GM18502 (cell line): ENCODE measurements at regions not wholly inside any gene's neighbourhood (a gene's known extent, or its start where the extent isn't known, plus 50 kb on each side); places are given as distances from the start of the nearest gene placed in this dataset.
"Not testable (repeated sequence)": the region's sequence is repeated elsewhere in the genome, so short reads cannot be mapped to it uniquely, and the experiment has no call there.

Experiments used
- ATAC-seq: cut with Tn5 transposase; IDR thresholded peaks from one replicate; pipeline ENCODE4 v1.9.1; 2021; ENCODE audit warnings: mild to moderate bottlenecking; ENCODE audit not compliant: unreplicated experiment, poor library complexity

DNA sequence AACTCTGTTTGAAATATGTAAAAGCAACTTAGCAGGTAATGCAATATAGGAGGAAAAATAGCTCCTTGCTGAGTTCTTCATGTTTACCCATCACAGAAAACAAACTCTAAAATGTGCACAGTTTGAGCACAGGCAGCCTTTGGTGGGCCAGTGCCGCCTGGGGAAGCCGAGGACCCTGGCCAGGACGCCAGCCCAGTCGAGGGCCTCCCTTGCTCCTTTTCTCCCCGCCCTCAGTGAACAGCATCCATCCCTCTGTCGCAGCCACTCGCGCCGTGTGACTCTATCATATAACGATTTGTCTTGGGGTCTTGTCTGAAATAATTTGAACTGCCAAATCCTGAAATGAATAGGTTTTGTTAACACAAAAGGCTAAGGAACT is 286.7 kb upstream of the IRX4 start:
- ATAC-seq, result no peak

- no peak for ATAC-seq
Observed at GRCh38 chr5:2168601-2169429, 286.1 kb upstream of the IRX4 start.

DNA sequence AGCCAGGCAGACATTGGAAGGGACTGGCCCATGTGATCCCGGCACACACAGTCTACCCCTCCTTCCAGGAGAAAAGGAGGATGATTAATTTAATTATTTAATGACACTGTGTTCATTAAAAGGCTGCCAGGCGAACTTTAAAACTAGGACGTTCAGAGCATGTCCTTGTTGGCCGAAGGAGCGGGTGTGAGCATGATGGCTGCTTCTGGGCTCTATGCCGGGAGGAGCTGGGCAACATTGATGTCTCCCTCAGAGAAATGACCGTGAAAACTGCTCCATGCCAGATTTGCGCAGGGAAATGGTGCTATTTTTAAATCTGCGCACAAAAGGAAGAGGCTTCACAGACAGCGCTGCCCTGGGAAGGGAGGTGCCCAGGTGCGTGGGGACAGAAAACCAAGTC is 284.9 kb upstream of the IRX4 start:
- ATAC-seq, result no peak

GRCh38 chr5:2166979-2167377 is 284.3 kb upstream of the IRX4 start:
- ATAC-seq, result no peak

GRCh38 chr5:2166306-2166978 is 283.7 kb upstream of the IRX4 start:
- ATAC-seq, result no peak

GRCh38 chr5:2165615-2166305 is 283.0 kb upstream of the IRX4 start:
- ATAC-seq, result no peak

GRCh38 chr5:2165203-2165602 is 282.5 kb upstream of the IRX4 start:
- ATAC-seq, result no peak

DNA sequence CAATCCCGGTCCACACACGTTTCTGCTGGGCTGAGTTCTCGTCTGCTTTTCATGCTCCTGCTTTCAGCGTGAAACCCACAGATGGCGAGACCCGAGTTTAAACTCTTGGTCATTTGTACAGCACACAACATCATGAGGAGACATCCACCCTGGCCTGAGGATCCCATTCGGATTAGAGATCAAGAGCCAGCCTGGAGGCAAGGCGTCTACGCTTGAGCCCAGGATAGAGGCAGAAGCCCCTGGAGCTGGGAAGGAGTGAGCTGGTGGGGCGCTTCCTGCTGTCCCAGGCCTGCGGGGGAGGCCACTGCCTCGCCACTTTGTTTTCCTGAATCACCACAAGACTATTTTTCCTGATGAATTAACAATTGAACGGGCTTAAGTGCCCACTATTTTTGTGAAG is 281.9 kb upstream of the IRX4 start:
- ATAC-seq, result no peak

GRCh38 chr5:2163940-2164490 is 281.3 kb upstream of the IRX4 start:
- ATAC-seq, result no peak

DNA sequence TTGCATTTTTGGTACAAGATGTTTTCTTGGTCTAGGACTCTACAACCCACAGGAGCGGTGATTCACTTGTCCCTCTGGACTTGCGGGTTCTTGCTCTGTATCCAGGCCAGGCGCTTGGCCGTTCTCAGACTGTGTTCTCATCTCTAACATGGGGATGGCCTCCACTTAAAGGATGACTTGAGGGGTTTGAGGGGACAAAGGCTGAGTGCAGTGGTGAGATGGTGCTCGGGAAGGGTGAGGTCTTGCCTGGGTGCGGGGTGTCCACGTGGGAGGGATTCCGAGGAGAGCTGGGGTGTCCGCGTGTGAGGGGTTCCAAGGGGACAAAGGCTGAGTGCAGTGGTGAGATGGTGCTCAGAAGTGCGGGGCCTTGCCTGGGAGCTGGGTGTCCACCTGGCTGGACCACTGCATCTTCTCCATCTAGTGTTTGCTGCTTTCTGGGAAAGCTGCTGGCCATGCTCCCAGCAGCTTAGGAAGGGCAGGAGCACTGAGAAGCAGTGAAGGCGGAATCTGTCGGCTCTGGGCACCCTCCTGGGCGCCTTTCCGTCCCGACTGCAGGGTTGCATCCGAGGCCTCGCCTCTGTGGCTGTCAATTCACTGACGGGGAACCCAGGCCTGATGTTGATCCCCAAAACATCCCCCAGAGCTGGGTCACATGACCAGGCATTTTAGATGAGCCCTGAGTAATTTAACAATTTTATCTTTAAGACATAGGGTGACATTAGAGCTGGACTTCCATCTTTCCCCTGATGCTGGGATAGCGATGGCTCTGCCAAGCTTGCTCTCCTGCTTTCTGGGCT is 280.5 kb upstream of the IRX4 start:
- no peak for ATAC-seq

DNA sequence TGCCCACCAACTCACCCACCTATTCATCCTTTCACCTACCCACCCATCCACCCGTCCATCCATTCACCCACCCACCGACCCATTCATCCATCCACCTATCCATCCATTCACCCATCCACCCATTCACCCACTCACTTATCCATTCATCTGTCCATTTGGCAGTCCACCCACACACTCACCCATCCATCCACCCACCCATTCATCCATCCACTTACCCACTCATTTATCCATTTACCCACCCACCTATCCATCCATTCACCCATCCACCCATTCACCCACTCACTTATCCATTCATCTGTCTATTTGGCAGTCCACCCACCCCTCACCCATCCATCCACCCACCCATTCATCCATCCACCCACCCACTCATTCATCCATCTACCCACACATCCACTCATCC is 278.1 kb upstream of the IRX4 start:
- no peak for ATAC-seq

GRCh38 chr5:2158767-2159166 is 276.0 kb upstream of the IRX4 start:
- no peak for ATAC-seq

DNA sequence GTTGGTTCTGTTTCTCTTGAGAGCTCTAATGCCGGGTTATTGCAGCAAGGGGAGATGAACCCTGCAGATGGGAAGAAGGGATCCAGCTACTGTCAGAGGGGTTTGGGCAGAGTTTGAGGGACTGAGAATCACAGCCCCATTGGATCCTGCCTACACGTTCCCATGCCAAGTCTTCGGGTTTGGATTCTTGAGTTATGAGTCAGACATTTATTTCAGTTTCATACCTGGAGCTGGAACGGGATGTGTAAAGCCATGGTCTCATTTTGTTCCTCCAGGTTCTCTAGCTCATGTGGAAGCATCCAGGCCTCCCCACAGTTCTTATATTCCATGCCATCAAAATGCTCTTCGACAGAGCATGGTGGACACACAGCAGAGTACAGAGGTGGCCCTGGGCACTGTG is 275.4 kb upstream of the IRX4 start:
- no peak for ATAC-seq

- ATAC-seq, result no peak
Observed at GRCh38 chr5:2157372-2157771, 274.6 kb upstream of the IRX4 start.

DNA sequence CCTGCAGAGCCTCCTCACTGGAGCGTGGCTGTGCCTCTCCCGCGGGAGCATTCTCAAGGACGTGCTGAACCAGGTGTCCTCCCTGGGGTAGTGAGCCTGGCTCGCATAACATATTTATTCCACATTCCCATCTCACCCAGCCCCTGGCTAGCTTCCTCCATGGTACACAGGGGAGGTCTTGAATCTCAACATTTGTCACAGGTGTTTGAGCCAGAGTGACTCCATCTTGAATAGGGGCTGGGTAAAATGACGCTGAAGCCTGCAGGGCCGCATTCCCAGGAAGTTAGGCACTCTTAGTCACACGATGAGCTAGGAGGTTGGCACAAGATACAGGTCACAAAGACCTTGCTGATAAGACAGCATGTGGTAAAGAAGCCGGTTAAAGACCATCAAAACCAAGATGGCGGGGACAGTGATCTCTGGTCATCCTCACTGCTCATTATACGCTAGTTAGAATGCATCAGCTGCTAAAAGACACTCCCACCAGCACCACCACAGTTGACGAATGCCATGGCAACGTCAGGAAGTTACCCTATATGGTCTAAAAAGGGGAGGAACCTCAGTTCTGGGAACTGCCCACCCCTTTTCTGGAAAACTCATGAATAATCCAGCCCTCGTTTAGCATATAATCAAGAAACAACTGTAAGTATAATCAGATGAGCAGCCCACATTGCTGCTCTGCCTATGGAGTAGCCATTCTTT is 273.8 kb upstream of the IRX4 start:
- ATAC-seq, result no peak

DNA sequence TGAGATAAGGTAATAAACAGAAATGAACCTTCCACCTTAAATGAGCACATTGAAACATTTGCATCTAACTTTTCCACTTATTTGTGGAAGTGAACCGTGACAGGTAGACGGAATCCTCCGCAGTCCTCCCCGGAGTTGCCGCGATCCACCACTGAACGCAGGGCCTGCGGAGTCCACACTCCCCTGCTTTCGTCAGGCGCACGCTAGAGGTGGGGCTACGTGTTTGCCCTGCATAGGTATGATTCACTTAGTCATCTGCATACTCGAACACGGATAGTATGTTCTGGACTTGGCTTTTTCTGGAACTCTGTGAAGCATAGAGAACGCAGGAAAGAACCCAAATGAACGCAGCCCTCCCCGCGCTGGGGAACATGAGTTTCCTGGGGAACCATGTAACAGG is 272.8 kb upstream of the IRX4 start:
- no peak for ATAC-seq

DNA sequence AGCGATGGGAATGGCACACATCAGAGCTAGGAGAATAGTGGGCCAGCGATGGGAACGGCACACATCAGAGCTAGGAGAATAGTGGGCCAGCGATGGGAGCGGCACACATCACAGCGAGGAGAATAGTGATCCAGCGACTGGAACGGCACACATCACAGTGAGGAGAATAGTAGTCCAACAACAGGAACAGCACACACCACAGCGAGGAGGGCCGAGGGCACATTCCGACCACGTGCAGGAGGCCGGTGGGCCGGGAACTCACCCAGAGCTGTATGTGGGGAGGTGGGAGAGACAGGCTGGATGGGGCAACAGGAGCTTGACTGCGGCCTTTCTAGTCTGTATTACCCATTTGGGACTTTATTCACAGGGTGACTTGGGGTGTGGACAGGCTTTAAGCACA is 271.1 kb upstream of the IRX4 start:
- ATAC-seq, result no peak

DNA sequence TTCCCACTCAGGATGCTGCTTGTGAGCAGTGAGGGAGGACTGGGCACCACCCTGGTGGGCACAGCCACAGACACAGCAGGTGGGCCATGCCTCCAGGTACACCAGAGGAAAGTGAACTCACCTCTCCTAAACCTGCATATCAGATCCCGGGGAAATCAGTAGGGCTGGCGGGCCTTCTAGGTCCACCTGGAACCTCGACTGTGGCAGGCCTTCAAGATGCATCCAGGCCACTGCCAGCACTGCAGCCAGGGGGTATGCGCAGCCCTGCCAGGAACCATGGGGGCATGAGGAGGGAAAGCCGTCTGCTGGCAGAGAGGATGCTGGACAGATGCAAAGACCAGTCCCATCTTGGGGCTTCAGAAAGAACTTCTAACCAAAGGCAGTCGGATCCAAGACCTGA is 270.6 kb upstream of the IRX4 start:
- no peak for ATAC-seq

GRCh38 chr5:2151301-2151888 is 268.7 kb upstream of the IRX4 start:
- ATAC-seq, result not testable (repeated sequence)

DNA sequence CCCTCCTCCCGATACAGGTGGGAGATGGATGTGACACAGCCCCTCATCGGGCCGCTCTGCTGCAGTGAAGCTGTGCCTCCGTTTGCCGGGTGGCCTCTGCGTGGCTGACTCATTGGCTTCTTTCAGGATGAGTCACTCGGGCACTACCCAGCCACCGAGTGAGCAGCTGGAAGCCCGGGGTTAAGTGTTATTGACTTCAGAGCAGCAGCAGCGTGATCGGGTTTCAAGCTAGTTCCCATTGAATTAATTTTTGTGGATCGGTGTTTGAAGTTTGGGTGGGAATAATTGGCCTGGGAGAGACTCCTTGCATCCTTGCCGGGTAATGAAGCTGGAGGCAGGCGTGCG is 266.4 kb upstream of the IRX4 start:
- ATAC-seq, result peak; percentile 76
